ENCODE measurements at regions not wholly inside any gene's neighbourhood (a gene's known extent, or its start where the extent isn't known, plus 50 kb on each side); places are given as distances from the start of the nearest gene placed in this dataset.
A peak's percentile ranks its signal among the peaks of the same experiment; 100 is the strongest.

DNA sequence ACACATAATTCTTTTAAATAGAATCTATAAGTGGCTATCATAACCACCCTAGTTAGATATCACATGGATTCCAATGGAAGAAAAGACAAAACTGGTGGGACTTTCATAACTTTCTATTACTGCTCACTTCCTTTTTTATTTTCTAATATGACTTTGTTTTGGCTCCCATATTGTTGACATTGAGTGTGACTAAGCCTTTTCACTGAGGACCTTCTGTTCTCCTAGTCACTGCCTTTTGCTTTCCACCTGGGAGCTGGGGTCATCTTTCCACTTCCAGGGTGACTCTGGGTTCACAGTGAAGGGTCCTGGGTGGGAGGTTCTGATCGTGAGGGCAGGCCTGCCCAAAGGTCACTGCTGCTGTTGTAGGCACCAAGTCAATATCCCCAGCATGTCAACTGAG lies 275.8 kb downstream of the TGFB2 start:
- intact Hi-C loops (cut with micrococcal nuclease; ENCODE audit: unreplicated experiment) (no loop called here), in situ Hi-C loops (cut with HindIII; ENCODE audit: extremely low pct_ligation_motif_present, low pct_unique_long_range_greater_than_20kb) (no loop called here)
- no peaks in the 10 kb centered on the region for H3K79me2 ChIP-seq (ENCODE audit: insufficient read depth, low read length)
- no peak for TF ChIP-seq THAP7 (CRISPR knock-in tag; IDR thresholded peaks at IDR 0.05)
- TF ChIP-seq ASH2L (IDR thresholded peaks at IDR 0.05; ENCODE audit: insufficient read length, low read depth, low read length): no peak
- TF ChIP-seq SIN3A (IDR thresholded peaks at IDR 0.05; ENCODE audit: borderline replicate concordance, low read depth, low read length): no peak
- TF ChIP-seq SAP130 (CRISPR knock-in tag; IDR thresholded peaks at IDR 0.05; ENCODE audit: low read depth): no peak
- TF ChIP-seq ZNF136 (CRISPR knock-in tag; IDR thresholded peaks at IDR 0.05; ENCODE audit: low read depth): no peak
- TF ChIP-seq ARNT (IDR thresholded peaks at IDR 0.05): no peak
- no peak for TF ChIP-seq SOX13 (IDR thresholded peaks at IDR 0.05)
- TF ChIP-seq SOX13 (CRISPR knock-in tag; conservative IDR thresholded peaks at IDR 0.05 in 1 of 2, IDR thresholded peaks at IDR 0.05 in 1 of 2): no peak
- TF ChIP-seq, protein P1, sequence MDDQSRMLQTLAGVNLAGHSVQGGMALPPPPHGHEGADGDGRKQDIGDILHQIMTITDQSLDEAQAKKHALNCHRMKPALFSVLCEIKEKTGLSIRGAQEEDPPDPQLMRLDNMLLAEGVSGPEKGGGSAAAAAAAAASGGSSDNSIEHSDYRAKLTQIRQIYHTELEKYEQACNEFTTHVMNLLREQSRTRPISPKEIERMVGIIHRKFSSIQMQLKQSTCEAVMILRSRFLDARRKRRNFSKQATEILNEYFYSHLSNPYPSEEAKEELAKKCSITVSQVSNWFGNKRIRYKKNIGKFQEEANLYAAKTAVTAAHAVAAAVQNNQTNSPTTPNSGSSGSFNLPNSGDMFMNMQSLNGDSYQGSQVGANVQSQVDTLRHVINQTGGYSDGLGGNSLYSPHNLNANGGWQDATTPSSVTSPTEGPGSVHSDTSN (CRISPR knock-in tag; IDR thresholded peaks at IDR 0.05; ENCODE audit: borderline replicate concordance): no peak
- TF ChIP-seq ZNF644 (CRISPR knock-in tag; IDR thresholded peaks at IDR 0.05; ENCODE audit: low read depth): 0 out of 2 replicates have a peak, but pooled peaks have one; percentile 12
- no peaks in the 10 kb centered on the region for H3K27me3 ChIP-seq (ENCODE audit: control insufficient read depth in 1 of 2, insufficient read depth in 2 of 2, low read length in 2 of 2)
- BruUV-seq (replicated peaks): no TSS peak
- POLR2A ChIA-PET: no interaction called here
- no peaks in the 10 kb centered on the region for H3K36me3 ChIP-seq (replicated peaks in 1 of 2; ENCODE audit: control insufficient read depth in 1 of 2, insufficient read depth in 2 of 2, low read length in 2 of 2)
- ATAC-seq: no peak; the same call in 2 of the 3 replicates
- no peaks in the 10 kb centered on the region; the same call in 1 of the 2 replicates for H3K4me1 ChIP-seq (ENCODE audit: insufficient read depth, low read length)
- no peak overlapping the region for H3K9ac ChIP-seq (ENCODE audit: insufficient read depth, low read depth, low read length)
- FAIRE-seq: no peak
- no peak overlapping the region for H3K4me3 ChIP-seq (replicated peaks in 1 of 3; ENCODE audit: insufficient read depth in 1 of 3, low read depth in 2 of 3, low read length in 3 of 3)
- H3K9me3 ChIP-seq (ENCODE audit: low read length): no peaks in the 10 kb centered on the region
- peak; percentile 8 for DNase-seq (ENCODE audit: low spot score)
- no peak overlapping the region for H3K27ac ChIP-seq (ENCODE audit: extremely low read length, insufficient read depth, low read length)
- no peak overlapping the region for H3K4me2 ChIP-seq (ENCODE audit: low read depth, low read length)
- H4K20me1 ChIP-seq (ENCODE audit: insufficient read depth, low read length): no peaks in the 10 kb centered on the region
- H2AFZ ChIP-seq (ENCODE audit: low read length): no peak overlapping the region
- whole genome bisulfite sequencing (ENCODE audit: low lambda C conversion rate): 0% methylated on average over 1 of the region's 1 CpG
- CTCF ChIA-PET (ENCODE audit: low intra/inter-chr PET ratio, low total read pairs): no interaction called here

Data from HepG2 (cell line).